ENCODE measurements at regions not wholly inside any gene's neighbourhood (a gene's known extent, or its start where the extent isn't known, plus 50 kb on each side); places are given as distances from the start of the nearest gene placed in this dataset.

DNA sequence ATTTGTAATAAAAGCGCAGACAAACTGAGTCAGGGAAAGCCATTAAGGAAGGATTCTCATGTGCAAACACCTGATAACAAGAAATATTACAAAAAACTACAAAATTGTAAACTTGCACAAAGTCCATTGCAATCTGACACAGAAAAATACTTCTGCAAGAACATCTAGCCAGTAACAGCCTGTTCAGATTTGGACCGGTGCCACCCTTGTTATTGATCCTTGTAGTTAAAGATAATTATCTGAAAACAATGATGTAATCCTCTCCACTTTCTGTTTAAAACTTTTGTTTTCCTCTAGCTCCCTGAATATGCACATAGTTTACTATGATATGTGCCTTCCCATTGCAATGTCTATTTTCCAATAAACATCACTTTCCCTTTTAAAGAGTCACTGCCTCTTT is 1090.2 kb downstream of the PLOD2 start:
- no peak for TF ChIP-seq YY1 (IDR thresholded peaks at IDR 0.05; ENCODE audit: low read depth)
- no peak for TF ChIP-seq RAD21 (IDR thresholded peaks at IDR 0.05; ENCODE audit: low read depth)
- TF ChIP-seq FOXM1 (IDR thresholded peaks at IDR 0.05; ENCODE audit: borderline replicate concordance, low read depth): no peak
- TF ChIP-seq, protein P1, sequence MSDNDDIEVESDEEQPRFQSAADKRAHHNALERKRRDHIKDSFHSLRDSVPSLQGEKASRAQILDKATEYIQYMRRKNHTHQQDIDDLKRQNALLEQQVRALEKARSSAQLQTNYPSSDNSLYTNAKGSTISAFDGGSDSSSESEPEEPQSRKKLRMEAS (IDR thresholded peaks at IDR 0.05): no peak
- TF ChIP-seq EGR1 (IDR thresholded peaks at IDR 0.05): no peak
- TF ChIP-seq TAF1 (IDR thresholded peaks at IDR 0.05; ENCODE audit: low read depth): no peak
- TF ChIP-seq CREB1 (IDR thresholded peaks at IDR 0.05; ENCODE audit: low read depth): no peak

GRCh38 chr3:145079436-145079835 is 1081.5 kb downstream of the PLOD2 start:
- no peak for TF ChIP-seq CEBPB (IDR thresholded peaks at IDR 0.05)
- TF ChIP-seq NFIC (IDR thresholded peaks at IDR 0.05): no peak
- TF ChIP-seq TAF1 (IDR thresholded peaks at IDR 0.05; ENCODE audit: low read depth): no peak
- no peak for TF ChIP-seq ZBTB7A (IDR thresholded peaks at IDR 0.05; ENCODE audit: low read depth)
- TF ChIP-seq FOXM1 (IDR thresholded peaks at IDR 0.05; ENCODE audit: borderline replicate concordance, low read depth): no peak
- TF ChIP-seq, protein P2, sequence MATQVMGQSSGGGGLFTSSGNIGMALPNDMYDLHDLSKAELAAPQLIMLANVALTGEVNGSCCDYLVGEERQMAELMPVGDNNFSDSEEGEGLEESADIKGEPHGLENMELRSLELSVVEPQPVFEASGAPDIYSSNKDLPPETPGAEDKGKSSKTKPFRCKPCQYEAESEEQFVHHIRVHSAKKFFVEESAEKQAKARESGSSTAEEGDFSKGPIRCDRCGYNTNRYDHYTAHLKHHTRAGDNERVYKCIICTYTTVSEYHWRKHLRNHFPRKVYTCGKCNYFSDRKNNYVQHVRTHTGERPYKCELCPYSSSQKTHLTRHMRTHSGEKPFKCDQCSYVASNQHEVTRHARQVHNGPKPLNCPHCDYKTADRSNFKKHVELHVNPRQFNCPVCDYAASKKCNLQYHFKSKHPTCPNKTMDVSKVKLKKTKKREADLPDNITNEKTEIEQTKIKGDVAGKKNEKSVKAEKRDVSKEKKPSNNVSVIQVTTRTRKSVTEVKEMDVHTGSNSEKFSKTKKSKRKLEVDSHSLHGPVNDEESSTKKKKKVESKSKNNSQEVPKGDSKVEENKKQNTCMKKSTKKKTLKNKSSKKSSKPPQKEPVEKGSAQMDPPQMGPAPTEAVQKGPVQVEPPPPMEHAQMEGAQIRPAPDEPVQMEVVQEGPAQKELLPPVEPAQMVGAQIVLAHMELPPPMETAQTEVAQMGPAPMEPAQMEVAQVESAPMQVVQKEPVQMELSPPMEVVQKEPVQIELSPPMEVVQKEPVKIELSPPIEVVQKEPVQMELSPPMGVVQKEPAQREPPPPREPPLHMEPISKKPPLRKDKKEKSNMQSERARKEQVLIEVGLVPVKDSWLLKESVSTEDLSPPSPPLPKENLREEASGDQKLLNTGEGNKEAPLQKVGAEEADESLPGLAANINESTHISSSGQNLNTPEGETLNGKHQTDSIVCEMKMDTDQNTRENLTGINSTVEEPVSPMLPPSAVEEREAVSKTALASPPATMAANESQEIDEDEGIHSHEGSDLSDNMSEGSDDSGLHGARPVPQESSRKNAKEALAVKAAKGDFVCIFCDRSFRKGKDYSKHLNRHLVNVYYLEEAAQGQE (IDR thresholded peaks at IDR 0.05; ENCODE audit: low read depth): no peak
- TF ChIP-seq TEAD4 (IDR thresholded peaks at IDR 0.05): no peak
- TF ChIP-seq, protein P1 (IDR thresholded peaks at IDR 0.05): no peak
- TF ChIP-seq TCF12 (IDR thresholded peaks at IDR 0.05; ENCODE audit: low read depth): no peak
- TF ChIP-seq CREB1 (IDR thresholded peaks at IDR 0.05; ENCODE audit: low read depth): no peak
- TF ChIP-seq YY1 (IDR thresholded peaks at IDR 0.05; ENCODE audit: low read depth): no peak
- no peak for TF ChIP-seq EP300 (IDR thresholded peaks at IDR 0.05; ENCODE audit: borderline replicate concordance)
- no peak for TF ChIP-seq EGR1 (IDR thresholded peaks at IDR 0.05)
- no peak for TF ChIP-seq RAD21 (IDR thresholded peaks at IDR 0.05; ENCODE audit: low read depth)
- TF ChIP-seq USF1 (IDR thresholded peaks at IDR 0.05): no peak

- TF ChIP-seq, protein P2 (IDR thresholded peaks at IDR 0.05; ENCODE audit: low read depth): no peak
- TF ChIP-seq, protein P1 (IDR thresholded peaks at IDR 0.05): no peak
- no peak for TF ChIP-seq ZBTB7A (IDR thresholded peaks at IDR 0.05; ENCODE audit: low read depth)
- no peak for TF ChIP-seq YY1 (IDR thresholded peaks at IDR 0.05; ENCODE audit: low read depth)
- no peak for TF ChIP-seq NFIC (IDR thresholded peaks at IDR 0.05)
- TF ChIP-seq USF1 (IDR thresholded peaks at IDR 0.05): no peak
- no peak for TF ChIP-seq EGR1 (IDR thresholded peaks at IDR 0.05)
- no peak for TF ChIP-seq FOXM1 (IDR thresholded peaks at IDR 0.05; ENCODE audit: borderline replicate concordance, low read depth)
- no peak for TF ChIP-seq EP300 (IDR thresholded peaks at IDR 0.05; ENCODE audit: borderline replicate concordance)
- no peak for TF ChIP-seq CREB1 (IDR thresholded peaks at IDR 0.05; ENCODE audit: low read depth)
- TF ChIP-seq TAF1 (IDR thresholded peaks at IDR 0.05; ENCODE audit: low read depth): no peak
- TF ChIP-seq TEAD4 (IDR thresholded peaks at IDR 0.05): no peak
Measured at GRCh38 chr3:145087038-145087437, 1073.9 kb downstream of the PLOD2 start.

GRCh38 chr3:145088917-145089316 is 1072.1 kb downstream of the PLOD2 start:
- TF ChIP-seq USF1 (IDR thresholded peaks at IDR 0.05) (no peak), TCF12 (IDR thresholded peaks at IDR 0.05; ENCODE audit: low read depth) (no peak), EGR1 (IDR thresholded peaks at IDR 0.05) (no peak), TAF1 (IDR thresholded peaks at IDR 0.05; ENCODE audit: low read depth) (no peak), EP300 (IDR thresholded peaks at IDR 0.05; ENCODE audit: borderline replicate concordance) (no peak), RAD21 (IDR thresholded peaks at IDR 0.05; ENCODE audit: low read depth) (no peak), YY1 (IDR thresholded peaks at IDR 0.05; ENCODE audit: low read depth) (no peak), TEAD4 (IDR thresholded peaks at IDR 0.05) (no peak), ZBTB7A (IDR thresholded peaks at IDR 0.05; ENCODE audit: low read depth) (no peak), NFIC (IDR thresholded peaks at IDR 0.05) (no peak), CEBPB (IDR thresholded peaks at IDR 0.05) (no peak), CREB1 (IDR thresholded peaks at IDR 0.05; ENCODE audit: low read depth) (no peak), FOXM1 (IDR thresholded peaks at IDR 0.05; ENCODE audit: borderline replicate concordance, low read depth) (no peak)
- TF ChIP-seq, protein P2 (IDR thresholded peaks at IDR 0.05; ENCODE audit: low read depth): no peak
- TF ChIP-seq, protein P1 (IDR thresholded peaks at IDR 0.05): no peak
